ENCODE measurements at regions not wholly inside any gene's neighbourhood (a gene's known extent, or its start where the extent isn't known, plus 50 kb on each side); places are given as distances from the start of the nearest gene placed in this dataset.

DNA sequence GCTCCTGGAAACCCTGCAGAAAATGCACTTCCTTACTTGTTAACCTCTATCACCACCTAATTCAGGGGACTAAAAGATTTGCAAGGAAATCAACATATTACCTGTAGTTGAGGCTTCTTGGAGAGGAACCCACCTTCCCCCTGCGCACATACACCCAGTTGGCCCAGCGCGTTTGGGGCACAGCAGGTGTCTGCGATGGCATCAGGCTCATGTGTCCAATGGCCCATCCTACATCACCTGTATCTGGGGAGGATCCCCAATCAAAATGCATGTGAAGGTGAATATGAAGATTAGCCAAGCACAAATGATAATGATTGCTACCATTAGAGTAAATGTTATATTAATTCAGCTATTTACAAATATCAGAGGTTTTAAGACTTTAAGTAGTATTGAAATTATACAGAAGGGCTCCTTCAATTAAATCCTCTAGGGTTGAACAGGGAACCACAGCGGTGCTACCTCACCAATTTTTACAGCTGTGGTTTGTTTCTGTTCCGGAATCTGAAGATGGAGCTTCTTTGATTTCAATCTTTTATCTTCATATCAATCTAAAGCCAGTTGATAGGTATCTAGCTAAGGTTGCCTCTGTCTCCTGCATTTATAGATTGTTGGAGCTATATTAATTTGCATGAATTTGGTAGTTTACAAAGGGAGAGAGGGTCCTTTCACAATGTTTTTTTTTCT is 486.0 kb downstream of the RNF144A start:
- H3K27me3 Mint-ChIP-seq (ENCODE audit: unreplicated experiment): peaks cover 3% of the 10 kb centered on the region
- H3K4me1 Mint-ChIP-seq (ENCODE audit: unreplicated experiment): no peaks in the 10 kb centered on the region
- TF ChIP-seq, protein P1, sequence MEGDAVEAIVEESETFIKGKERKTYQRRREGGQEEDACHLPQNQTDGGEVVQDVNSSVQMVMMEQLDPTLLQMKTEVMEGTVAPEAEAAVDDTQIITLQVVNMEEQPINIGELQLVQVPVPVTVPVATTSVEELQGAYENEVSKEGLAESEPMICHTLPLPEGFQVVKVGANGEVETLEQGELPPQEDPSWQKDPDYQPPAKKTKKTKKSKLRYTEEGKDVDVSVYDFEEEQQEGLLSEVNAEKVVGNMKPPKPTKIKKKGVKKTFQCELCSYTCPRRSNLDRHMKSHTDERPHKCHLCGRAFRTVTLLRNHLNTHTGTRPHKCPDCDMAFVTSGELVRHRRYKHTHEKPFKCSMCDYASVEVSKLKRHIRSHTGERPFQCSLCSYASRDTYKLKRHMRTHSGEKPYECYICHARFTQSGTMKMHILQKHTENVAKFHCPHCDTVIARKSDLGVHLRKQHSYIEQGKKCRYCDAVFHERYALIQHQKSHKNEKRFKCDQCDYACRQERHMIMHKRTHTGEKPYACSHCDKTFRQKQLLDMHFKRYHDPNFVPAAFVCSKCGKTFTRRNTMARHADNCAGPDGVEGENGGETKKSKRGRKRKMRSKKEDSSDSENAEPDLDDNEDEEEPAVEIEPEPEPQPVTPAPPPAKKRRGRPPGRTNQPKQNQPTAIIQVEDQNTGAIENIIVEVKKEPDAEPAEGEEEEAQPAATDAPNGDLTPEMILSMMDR (IDR thresholded peaks at IDR 0.05): no peak
- no peaks in the 10 kb centered on the region for H3K36me3 Mint-ChIP-seq (ENCODE audit: unreplicated experiment)
- DNase-seq (ENCODE audit: extremely low spot score, unreplicated experiment): no peak
- no peak overlapping the region for H3K27ac Mint-ChIP-seq (ENCODE audit: unreplicated experiment)
- H3K4me3 Mint-ChIP-seq (ENCODE audit: unreplicated experiment): no peak overlapping the region
- H3K9me3 Mint-ChIP-seq (ENCODE audit: unreplicated experiment): no peaks in the 10 kb centered on the region

DNA sequence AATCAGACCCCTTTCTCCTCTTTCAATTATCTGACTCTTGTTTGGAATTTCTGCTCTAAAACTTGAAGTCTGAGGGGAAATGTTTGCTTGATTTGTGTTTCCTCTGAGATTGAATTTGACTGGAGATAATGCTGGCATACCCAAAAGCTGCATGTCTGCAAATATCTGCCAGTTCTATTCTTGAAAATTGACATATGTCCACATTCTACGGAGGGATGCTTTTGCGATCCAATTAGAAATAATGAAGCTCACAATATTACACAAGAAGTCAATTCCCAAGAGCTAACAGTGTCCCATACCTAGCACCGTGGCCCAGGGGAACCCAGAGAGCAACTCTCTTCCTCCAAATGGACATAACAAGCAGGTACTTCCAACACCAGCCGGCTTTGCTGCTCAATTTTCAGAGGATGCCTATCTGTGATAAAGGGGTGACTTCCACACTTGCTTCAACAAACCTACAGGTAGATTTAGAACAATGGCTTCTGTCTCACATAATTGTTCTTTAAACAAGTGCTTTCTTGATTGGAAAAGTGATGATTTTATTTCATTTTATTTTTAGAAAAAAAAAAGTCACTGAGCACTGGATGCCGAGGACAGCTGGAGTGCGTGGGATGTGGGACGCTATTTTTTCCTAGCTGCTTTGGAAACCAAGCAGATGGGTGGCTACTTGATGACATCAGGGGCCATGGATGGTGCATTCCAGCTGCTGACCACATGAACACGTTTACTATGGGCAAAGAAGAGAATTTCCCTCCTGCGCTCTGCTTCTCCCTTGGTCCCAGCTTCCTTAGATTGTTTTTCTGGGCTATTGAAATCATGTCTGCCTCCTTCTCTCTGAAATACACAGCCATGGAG is 488.9 kb downstream of the RNF144A start:
- no peak for DNase-seq (ENCODE audit: extremely low spot score, unreplicated experiment)
- TF ChIP-seq, protein P1 (IDR thresholded peaks at IDR 0.05): no peak
- no peaks in the 10 kb centered on the region for H3K4me1 Mint-ChIP-seq (ENCODE audit: unreplicated experiment)
- no peak overlapping the region for H3K27ac Mint-ChIP-seq (ENCODE audit: unreplicated experiment)
- H3K9me3 Mint-ChIP-seq (ENCODE audit: unreplicated experiment): no peaks in the 10 kb centered on the region
- peaks cover 5% of the 10 kb centered on the region for H3K27me3 Mint-ChIP-seq (ENCODE audit: unreplicated experiment)
- H3K36me3 Mint-ChIP-seq (ENCODE audit: unreplicated experiment): no peaks in the 10 kb centered on the region
- no peak overlapping the region for H3K4me3 Mint-ChIP-seq (ENCODE audit: unreplicated experiment)

DNA sequence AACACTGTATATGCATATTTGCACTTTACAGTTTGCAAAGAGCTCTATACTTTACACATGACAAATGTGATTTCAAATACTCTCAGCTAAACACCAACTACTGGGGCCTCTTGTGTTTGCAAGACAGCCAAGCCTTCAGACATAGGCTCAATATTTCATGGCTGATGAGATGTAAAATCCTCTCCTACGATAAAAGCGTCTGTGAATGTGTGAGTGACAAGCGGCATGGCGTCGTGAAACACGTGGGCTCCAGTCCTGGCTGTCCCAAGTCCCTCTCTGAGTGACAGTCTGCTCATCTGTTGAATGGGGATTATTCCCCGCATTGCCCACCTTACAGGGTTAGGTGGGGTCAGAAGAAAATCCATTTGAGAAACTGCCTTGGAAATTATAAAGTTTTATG is 489.8 kb downstream of the RNF144A start:
- no peaks in the 10 kb centered on the region for H3K9me3 Mint-ChIP-seq (ENCODE audit: unreplicated experiment)
- no peak for DNase-seq (ENCODE audit: extremely low spot score, unreplicated experiment)
- no peaks in the 10 kb centered on the region for H3K36me3 Mint-ChIP-seq (ENCODE audit: unreplicated experiment)
- peaks cover 5% of the 10 kb centered on the region for H3K27me3 Mint-ChIP-seq (ENCODE audit: unreplicated experiment)
- no peak overlapping the region for H3K4me3 Mint-ChIP-seq (ENCODE audit: unreplicated experiment)
- no peak overlapping the region for H3K27ac Mint-ChIP-seq (ENCODE audit: unreplicated experiment)
- no peaks in the 10 kb centered on the region for H3K4me1 Mint-ChIP-seq (ENCODE audit: unreplicated experiment)
- TF ChIP-seq, protein P1 (IDR thresholded peaks at IDR 0.05): no peak

DNA sequence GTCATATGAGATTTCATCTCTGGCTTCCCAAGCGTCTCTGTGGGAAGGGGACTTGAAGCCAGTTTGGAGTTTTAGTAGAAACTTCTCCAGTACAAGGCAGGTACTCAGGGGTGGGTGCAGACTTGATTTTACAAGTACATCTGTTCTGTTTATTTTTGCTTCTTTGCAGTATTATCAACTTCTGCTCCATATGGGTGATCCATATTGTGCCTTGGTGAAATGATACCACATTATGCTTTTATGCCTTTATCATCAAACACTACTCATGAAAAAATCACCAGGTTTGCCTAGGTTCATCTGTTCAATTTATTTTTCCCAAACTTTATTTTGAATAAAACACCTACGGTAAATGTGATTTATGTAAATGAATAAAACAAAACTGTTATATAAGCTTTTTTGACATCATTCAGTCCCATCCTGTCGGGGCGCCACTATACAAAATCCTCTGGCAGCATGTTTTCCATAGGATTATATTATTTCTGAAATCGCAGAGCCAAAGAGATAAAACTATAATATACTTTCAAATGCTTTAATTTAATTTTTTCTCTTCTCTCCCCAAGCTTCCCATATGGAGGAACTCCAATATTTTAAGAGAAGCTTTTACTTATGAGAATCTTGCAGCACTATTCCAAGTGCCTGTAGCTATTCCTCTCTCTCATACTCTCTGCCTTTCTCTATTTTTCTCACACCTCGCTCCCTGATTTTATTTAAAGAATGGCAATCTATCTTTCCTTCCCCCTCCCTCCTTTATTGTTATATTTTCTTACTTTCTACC is 490.9 kb downstream of the RNF144A start:
- Mint-ChIP-seq H3K36me3 (ENCODE audit: unreplicated experiment) (no peaks in the 10 kb centered on the region), H3K4me3 (ENCODE audit: unreplicated experiment) (no peak overlapping the region), H3K9me3 (ENCODE audit: unreplicated experiment) (no peaks in the 10 kb centered on the region), H3K4me1 (ENCODE audit: unreplicated experiment) (no peaks in the 10 kb centered on the region), H3K27ac (ENCODE audit: unreplicated experiment) (no peak overlapping the region), H3K27me3 (ENCODE audit: unreplicated experiment) (peaks cover 6% of the 10 kb centered on the region)
- TF ChIP-seq, protein P1 (IDR thresholded peaks at IDR 0.05): no peak
- DNase-seq (ENCODE audit: extremely low spot score, unreplicated experiment): no peak
